Fibroblast of the conjunctiva (primary cell): ENCODE measurements at regions not wholly inside any gene's neighbourhood (a gene's known extent, or its start where the extent isn't known, plus 50 kb on each side); places are given as distances from the start of the nearest gene placed in this dataset.

Experiments used
- DNase-seq: peaks from one replicate; pipeline ENCODE4 v3.0.0-alpha.2; 2010; ENCODE audit warnings: low read depth

- no peak for DNase-seq
Observed at GRCh38 chr18:22253676-22254075, 84.3 kb downstream of the GATA6 start.

GRCh38 chr18:22253156-22253555 is 83.8 kb downstream of the GATA6 start:
- DNase-seq: no peak
